IMR-90 (cell line): ENCODE measurements at regions not wholly inside any gene's neighbourhood (a gene's known extent, or its start where the extent isn't known, plus 50 kb on each side); places are given as distances from the start of the nearest gene placed in this dataset.

Experiments
- ATAC-seq: fragments of 200-7000 bp; cut with Tn5 transposase; 2 replicates; pipeline ENCODE4 v1.9.1; 2020; ENCODE audit warnings: low read depth, mild to moderate bottlenecking, moderate library complexity
- BruUV-seq: library from RNA; stranded (reverse); fragments of 400-500 nt; replicated peaks from 2 replicates; lab custom pipeline; 2021; lab: Mats Ljungman, UMichigan
- CTCF ChIA-PET: fragments of 300-600 bp; formaldehyde crosslinking; extraction: SDS; loops from one replicate; lab custom pipeline; 2021; ENCODE audit warnings: antibody characterized with exemption; lab: Yijun Ruan, JAX
- POLR2A ChIA-PET: fragments of 300-600 bp; sonication (Branson Sonifier 250); formaldehyde crosslinking; loops from one replicate; lab custom pipeline; 2022; ENCODE audit warnings: antibody characterized with exemption; ENCODE audit not compliant: unreplicated experiment; lab: Charles Lee
- DNase-seq: peaks from one replicate; pipeline ENCODE4 v3.0.0; 2013
- H2AFZ ChIP-seq: replicated peaks from 2 replicates; pipeline ENCODE3; 2013; ENCODE audit warnings: low read length, mild to moderate bottlenecking; ENCODE audit not compliant: poor library complexity
- H2AK5ac ChIP-seq: 2 replicates; pipeline ENCODE4 v1.6.1; 2013; ENCODE audit warnings: low read depth, low read length, inconsistent platforms
- H2AK9ac ChIP-seq: replicated peaks from 2 replicates; pipeline ENCODE3; 2013; ENCODE audit warnings: mild to moderate bottlenecking, low read depth, low read length, moderate library complexity; ENCODE audit not compliant: poor library complexity
- H2BK120ac ChIP-seq: 2 replicates; pipeline ENCODE4 v1.6.1; 2013; ENCODE audit warnings: low read depth, low read length, inconsistent platforms
- H2BK15ac ChIP-seq: 3 replicates; pipeline ENCODE4 v1.6.1; 2013; ENCODE audit warnings: low read depth, low read length, inconsistent platforms
- H2BK20ac ChIP-seq: 2 replicates; pipeline ENCODE4 v1.6.1; 2013; ENCODE audit warnings: low read depth, mild to moderate bottlenecking, inconsistent platforms, low read length, moderate library complexity
- H2BK5ac ChIP-seq: 2 replicates; pipeline ENCODE4 v1.6.1; 2013; ENCODE audit warnings: mild to moderate bottlenecking, low read depth, low read length, inconsistent platforms; ENCODE audit not compliant: poor library complexity, severe bottlenecking
- H3K14ac ChIP-seq: replicated peaks from 2 replicates; pipeline ENCODE4 v1.6.1; 2013; ENCODE audit warnings: low read depth, low read length, inconsistent platforms
- H3K18ac ChIP-seq: 2 replicates; pipeline ENCODE4 v1.6.1; 2013; ENCODE audit warnings: low read depth, low read length, control low read depth
- H3K23ac ChIP-seq: 2 replicates; pipeline ENCODE4 v1.6.1; 2013; ENCODE audit warnings: low read depth, low read length, inconsistent platforms
- H3K27ac ChIP-seq: 2 replicates; pipeline ENCODE4 v1.5.1; 2013; ENCODE audit warnings: mild to moderate bottlenecking, control low read depth, low read length; ENCODE audit not compliant: insufficient read depth
- H3K27me3 ChIP-seq: 2 replicates; pipeline ENCODE4 v1.6.1; 2013; ENCODE audit warnings: low read length; ENCODE audit not compliant: control insufficient read depth, insufficient read depth
- H3K36me3 ChIP-seq: 2 replicates; pipeline ENCODE4 v1.6.1; 2013; ENCODE audit warnings: low read length, mixed read lengths; ENCODE audit not compliant: control insufficient read depth, insufficient read depth
- H3K4ac ChIP-seq: 2 replicates; pipeline ENCODE4 v1.6.1; 2013; ENCODE audit warnings: low read depth, low read length, inconsistent platforms
- H3K4me1 ChIP-seq: 2 replicates; pipeline ENCODE4 v1.6.1; 2013; ENCODE audit warnings: low read length, mixed read lengths; ENCODE audit not compliant: control insufficient read depth, insufficient read depth
- H3K4me2 ChIP-seq: 2 replicates; pipeline ENCODE4 v1.6.1; 2013; ENCODE audit warnings: low read depth, mild to moderate bottlenecking, control low read depth, low read length, moderate library complexity
- H3K4me3 ChIP-seq: 2 replicates; pipeline ENCODE4 v1.5.1; 2013; ENCODE audit warnings: low read depth, mild to moderate bottlenecking, control low read depth, low read length, moderate library complexity; ENCODE audit not compliant: insufficient read depth
- H3K56ac ChIP-seq: 2 replicates; pipeline ENCODE4 v1.6.1; 2013; ENCODE audit warnings: low read length, inconsistent platforms; ENCODE audit not compliant: insufficient read depth; ENCODE audit errors: extremely low read depth
- H3K79me1 ChIP-seq, 2 experiments: 2 replicates each; pipeline ENCODE4 v1.6.1; 2013; ENCODE audit warnings: low read length in 2 of 2, inconsistent platforms in 1 of 2, low read depth in 1 of 2
- H3K9ac ChIP-seq: 2 replicates; pipeline ENCODE4 v1.6.1; 2013; ENCODE audit warnings: low read depth, low read length, control low read depth
- H3K9me1 ChIP-seq: 2 replicates; pipeline ENCODE4 v1.6.1; 2013; ENCODE audit warnings: low read length, inconsistent platforms; ENCODE audit not compliant: insufficient read depth
- H3K9me3 ChIP-seq: 2 replicates; pipeline ENCODE4 v1.6.1; 2013; ENCODE audit warnings: low read length; ENCODE audit not compliant: control insufficient read depth, insufficient read depth
- H4K20me1 ChIP-seq: 2 replicates; pipeline ENCODE4 v1.6.1; 2013; ENCODE audit warnings: low read length, inconsistent platforms; ENCODE audit not compliant: insufficient read depth
- H4K5ac ChIP-seq: 2 replicates; pipeline ENCODE4 v1.6.1; 2013; ENCODE audit warnings: mild to moderate bottlenecking, low read depth, low read length, control low read depth
- H4K8ac ChIP-seq, 2 experiments: 2 replicates each; pipeline ENCODE4 v1.6.1; 2013; ENCODE audit warnings: low read depth in 2 of 2, low read length in 2 of 2, control low read depth in 1 of 2, inconsistent platforms in 1 of 2
- H4K91ac ChIP-seq: 2 replicates; pipeline ENCODE4 v1.6.1; 2013; ENCODE audit warnings: low read depth, low read length, inconsistent platforms; ENCODE audit not compliant: insufficient read depth
- BHLHE40 ChIP-seq: fragments of 150-350 bp; IDR thresholded peaks from 2 replicates; pipeline ENCODE4 v1.6.1; 2016; ENCODE audit warnings: mild to moderate bottlenecking, low read depth, low read length
- CEBPB ChIP-seq: IDR thresholded peaks from 2 replicates; pipeline ENCODE4 v1.6.1; 2012; ENCODE audit warnings: low read depth, low read length, improper control_type of control experiment
- CHD1 ChIP-seq: IDR thresholded peaks from 2 replicates; pipeline ENCODE4 v1.6.1; 2012; ENCODE audit warnings: low read depth, low read length, improper control_type of control experiment
- CTCF ChIP-seq: conservative IDR thresholded peaks from 2 replicates; pipeline ENCODE4 v1.5.1; 2012; ENCODE audit warnings: mild to moderate bottlenecking, low read depth, low read length, improper control_type of control experiment
- FOS ChIP-seq: fragments of 150-350 bp; IDR thresholded peaks from 2 replicates; pipeline ENCODE4 v1.6.1; 2016; ENCODE audit warnings: low read depth, low read length
- MAZ ChIP-seq: IDR thresholded peaks from 2 replicates; pipeline ENCODE4 v1.6.1; 2012; ENCODE audit warnings: low read depth, mild to moderate bottlenecking, low read length, improper control_type of control experiment, moderate library complexity, borderline replicate concordance
- MXI1 ChIP-seq: IDR thresholded peaks from 2 replicates; pipeline ENCODE4 v1.6.1; 2012; ENCODE audit warnings: low read depth, mild to moderate bottlenecking, low read length, moderate library complexity, borderline replicate concordance
- POLR2A ChIP-seq: IDR thresholded peaks from 2 replicates; pipeline ENCODE4 v1.6.1; 2012; ENCODE audit warnings: mild to moderate bottlenecking, low read depth, low read length
- RAD21 ChIP-seq: IDR thresholded peaks from 2 replicates; pipeline ENCODE4 v1.6.1; 2012; ENCODE audit warnings: low read length, improper control_type of control experiment
- SMC3 ChIP-seq: fragments of 150-350 bp; IDR thresholded peaks from 2 replicates; pipeline ENCODE4 v1.6.1; 2016; ENCODE audit warnings: low read depth, mild to moderate bottlenecking, antibody characterized with exemption, low read length, moderate library complexity
- WGBS, 2 experiments: methylation state at CpG; one replicate each; pipeline versions ENCODE4 v1.1.5 to v1.1.7; 2013; ENCODE audit warnings: missing lambda C conversion rate in 2 of 2; ENCODE audit not compliant: insufficient read length in 1 of 2; ENCODE audit errors: extremely low coverage in 2 of 2; 5-methylcytosine and 5-hydroxymethylcytosine counted together
- dilution Hi-C: fragments of 300-500 bp; cut with HindIII; formaldehyde crosslinking; loops from one replicate; pipeline ENCODE4 v1.14.3; 2018; ENCODE audit warnings: low sequenced_read_pairs; ENCODE audit not compliant: unreplicated experiment
- in situ Hi-C: fragments of 300-500 bp; cut with MboI; formaldehyde crosslinking; loops from 3 replicates; pipeline ENCODE4 v1.14.3; 2019; ENCODE audit warnings: low sequenced_read_pairs, inconsistent platforms, mixed read lengths
- intact Hi-C: fragments of 100-400 bp; cut with micrococcal nuclease; formaldehyde crosslinking; loops from 2 replicates; pipeline ENCODE4 v1.10.0; 2022

DNA sequence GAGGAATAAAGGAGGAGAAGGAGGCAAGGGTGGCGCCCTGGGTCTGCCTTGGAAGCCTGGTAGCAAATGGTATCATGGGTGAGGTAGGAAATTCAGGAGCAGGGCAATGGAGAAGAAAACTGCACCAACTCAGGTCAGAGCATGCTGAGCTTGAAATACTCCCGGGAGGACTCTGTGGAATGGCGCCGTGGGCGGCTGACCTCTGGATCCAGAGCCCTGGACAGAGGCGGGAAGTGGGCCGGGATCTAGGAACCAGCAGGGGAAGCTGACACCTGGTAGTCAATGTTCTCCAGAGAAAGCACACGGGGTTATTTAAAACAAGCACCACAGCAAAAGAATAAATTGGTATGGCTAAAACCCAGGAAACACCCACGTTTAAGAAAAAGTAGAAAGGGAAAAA lies 161.3 kb downstream of the INO80D start:
- no peak overlapping the region for H3K56ac ChIP-seq
- no peak overlapping the region for H4K91ac ChIP-seq
- no peak overlapping the region for H3K9ac ChIP-seq
- no peaks in the 10 kb centered on the region for H3K4me1 ChIP-seq
- H4K5ac ChIP-seq = no peak overlapping the region
- no peak overlapping the region for H2BK5ac ChIP-seq
- dilution Hi-C loops (no loop called here), in situ Hi-C loops (loop anchor here (10.0 to 25.0 kb wide), 2 partner anchors 240 to 1662 kb away; partner anchors contain the start of gene NRP2), intact Hi-C loops (loop anchor here (2.0 to 5.0 kb wide), 3 partner anchors 158 to 1780 kb away; no protein-coding TSS in a partner anchor)
- H3K23ac ChIP-seq = no peak overlapping the region
- H3K9me3 ChIP-seq = no peaks in the 10 kb centered on the region
- no peak overlapping the region for H2BK15ac ChIP-seq
- no peak overlapping the region for H2AK5ac ChIP-seq
- no TSS peak for BruUV-seq
- H3K4ac ChIP-seq = no peak overlapping the region
- no peak overlapping the region for H3K4me2 ChIP-seq
- H2BK20ac ChIP-seq = no peak overlapping the region
- no peak overlapping the region for H2AK9ac ChIP-seq
- H2AFZ ChIP-seq = no peak overlapping the region
- no peak overlapping the region for H3K27ac ChIP-seq
- H2BK120ac ChIP-seq = no peak overlapping the region
- H3K9me1 ChIP-seq = no peaks in the 10 kb centered on the region
- no peaks in the 10 kb centered on the region for H4K20me1 ChIP-seq
- TF ChIP-seq CTCF (no peak), CHD1 (no peak), FOS (no peak), CEBPB (no peak), RAD21 (no peak), SMC3 (no peak), MXI1 (no peak), MAZ (no peak), BHLHE40 (no peak), POLR2A (no peak)
- no peak overlapping the region for H3K18ac ChIP-seq
- H3K27me3 ChIP-seq = peaks cover 46% of the 10 kb centered on the region
- H4K8ac ChIP-seq = no peak overlapping the region
- no peak overlapping the region for H3K14ac ChIP-seq
- ATAC-seq (no peak), DNase-seq (no peak)
- POLR2A ChIA-PET = no interaction called here
- 93% methylated on average over 3 of the region's 9 CpGs; no CpG with 5 or more reads in 1 of the 2 experiments for WGBS, 2 experiments
- CTCF ChIA-PET = interaction anchor here (0.6 to 0.9 kb wide), 2 partner anchors 9 to 377 kb away, joined by 3 to 4 read pairs; no protein-coding TSS in a partner anchor
- no peaks in the 10 kb centered on the region for H3K36me3 ChIP-seq
- no peaks in the 10 kb centered on the region for H3K79me1 ChIP-seq
- H3K4me3 ChIP-seq = no peak overlapping the region
